ENCODE measurements at regions not wholly inside any gene's neighbourhood (a gene's known extent, or its start where the extent isn't known, plus 50 kb on each side); places are given as distances from the start of the nearest gene placed in this dataset.

GRCh38 chr4:163922302-163922701 lies 427.8 kb downstream of the TMA16 start:
- no peaks in the 10 kb centered on the region for H3K9me3 ChIP-seq (ENCODE audit: control insufficient read depth, insufficient read depth, low read depth, low read length)
- H3K4me3 ChIP-seq (ENCODE audit: low read depth, low read length) = no peak overlapping the region
- H3K27ac ChIP-seq (ENCODE audit: extremely low read depth, low read depth, low read length) = no peak overlapping the region
- ChIA-PET CTCF (interaction anchor here (0.7 kb wide), 1 partner anchor 476 kb away, joined by 3 read pairs; no protein-coding TSS in a partner anchor), POLR2A (no interaction called here)
- H3K36me3 ChIP-seq (ENCODE audit: control insufficient read depth in 2 of 2, insufficient read depth in 1 of 2, low read length in 2 of 2) = no peaks in the 10 kb centered on the region
- TF ChIP-seq, protein P1, sequence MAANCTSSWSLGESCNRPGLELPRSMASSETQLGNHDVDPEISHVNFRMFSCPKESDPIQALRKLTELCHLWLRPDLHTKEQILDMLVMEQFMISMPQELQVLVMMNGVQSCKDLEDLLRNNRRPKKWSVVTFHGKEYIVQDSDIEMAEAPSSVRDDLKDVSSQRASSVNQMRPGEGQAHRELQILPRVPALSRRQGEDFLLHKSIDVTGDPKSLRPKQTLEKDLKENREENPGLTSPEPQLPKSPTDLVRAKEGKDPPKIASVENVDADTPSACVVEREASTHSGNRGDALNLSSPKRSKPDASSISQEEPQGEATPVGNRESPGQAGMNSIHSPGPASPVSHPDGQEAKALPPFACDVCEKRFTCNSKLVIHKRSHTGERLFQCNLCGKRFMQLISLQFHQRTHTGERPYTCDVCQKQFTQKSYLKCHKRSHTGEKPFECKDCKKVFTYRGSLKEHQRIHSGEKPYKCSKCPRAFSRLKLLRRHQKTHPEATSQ (tag by site-specific recombination; IDR thresholded peaks at IDR 0.05) = no peak
- no peak for TF ChIP-seq ZNF701 (tag by site-specific recombination; IDR thresholded peaks at IDR 0.05)
- no peak for TF ChIP-seq ZNF404 (tag by site-specific recombination; IDR thresholded peaks at IDR 0.05)
- TF ChIP-seq ZNF175 (tag by site-specific recombination; IDR thresholded peaks at IDR 0.05) = no peak
- no peak for TF ChIP-seq ZSCAN23 (tag by site-specific recombination; IDR thresholded peaks at IDR 0.05)
- TF ChIP-seq ZNF677 (tag by site-specific recombination; IDR thresholded peaks at IDR 0.05) = no peak
- TF ChIP-seq SALL2 (tag by site-specific recombination; IDR thresholded peaks at IDR 0.05; ENCODE audit: borderline replicate concordance) = no peak
- no peak for TF ChIP-seq ZNF654 (tag by site-specific recombination; IDR thresholded peaks at IDR 0.05; ENCODE audit: low read depth)
- no peak for TF ChIP-seq ELK4 (IDR thresholded peaks at IDR 0.05; ENCODE audit: borderline replicate concordance, low read depth, low read length)
- TF ChIP-seq ZSCAN30 (tag by site-specific recombination; IDR thresholded peaks at IDR 0.05) = no peak
- no peak for TF ChIP-seq ZNF302 (tag by site-specific recombination; IDR thresholded peaks at IDR 0.05; ENCODE audit: low read depth)
- TF ChIP-seq ZFP37 (tag by site-specific recombination; IDR thresholded peaks at IDR 0.05) = no peak
- no peak for TF ChIP-seq ZNF664 (tag by site-specific recombination; IDR thresholded peaks at IDR 0.05)
- no peak for TF ChIP-seq ZNF366 (tag by site-specific recombination; conservative IDR thresholded peaks at IDR 0.05)
- no peak for TF ChIP-seq RBAK (tag by site-specific recombination; IDR thresholded peaks at IDR 0.05)
- TF ChIP-seq TRIM28 (IDR thresholded peaks at IDR 0.05; ENCODE audit: borderline replicate concordance, low read length) = no peak
- no peak for TF ChIP-seq ZNF423 (tag by site-specific recombination; IDR thresholded peaks at IDR 0.05)
- no peak for TF ChIP-seq FEZF1 (tag by site-specific recombination; IDR thresholded peaks at IDR 0.05)
- TF ChIP-seq ZNF555 (tag by site-specific recombination; conservative IDR thresholded peaks at IDR 0.05) = no peak
- H3K4me1 ChIP-seq (ENCODE audit: control insufficient read depth, insufficient read depth, low read length) = no peaks in the 10 kb centered on the region

GRCh38 chr4:163923092-163923491 lies 428.6 kb downstream of the TMA16 start:
- ChIA-PET CTCF (interaction anchor here (0.7 kb wide), 1 partner anchor 477 kb away, joined by 3 read pairs; no protein-coding TSS in a partner anchor), POLR2A (no interaction called here)

More at GRCh38 chr4:163923092-163923491, 428.6 kb downstream of the TMA16 start:
- no peak overlapping the region for H3K27ac ChIP-seq (ENCODE audit: extremely low read depth, low read depth, low read length)
- no peaks in the 10 kb centered on the region for H3K9me3 ChIP-seq (ENCODE audit: control insufficient read depth, insufficient read depth, low read depth, low read length)
- no peaks in the 10 kb centered on the region for H3K36me3 ChIP-seq (ENCODE audit: control insufficient read depth in 2 of 2, insufficient read depth in 1 of 2, low read length in 2 of 2)
- no peak overlapping the region for H3K4me3 ChIP-seq (ENCODE audit: low read depth, low read length)
- H3K4me1 ChIP-seq (ENCODE audit: control insufficient read depth, insufficient read depth, low read length) = no peaks in the 10 kb centered on the region
- TF ChIP-seq ZNF404 (tag by site-specific recombination; IDR thresholded peaks at IDR 0.05) = no peak
- TF ChIP-seq ZNF10 (tag by site-specific recombination; IDR thresholded peaks at IDR 0.05) = no peak
- TF ChIP-seq, protein P2, sequence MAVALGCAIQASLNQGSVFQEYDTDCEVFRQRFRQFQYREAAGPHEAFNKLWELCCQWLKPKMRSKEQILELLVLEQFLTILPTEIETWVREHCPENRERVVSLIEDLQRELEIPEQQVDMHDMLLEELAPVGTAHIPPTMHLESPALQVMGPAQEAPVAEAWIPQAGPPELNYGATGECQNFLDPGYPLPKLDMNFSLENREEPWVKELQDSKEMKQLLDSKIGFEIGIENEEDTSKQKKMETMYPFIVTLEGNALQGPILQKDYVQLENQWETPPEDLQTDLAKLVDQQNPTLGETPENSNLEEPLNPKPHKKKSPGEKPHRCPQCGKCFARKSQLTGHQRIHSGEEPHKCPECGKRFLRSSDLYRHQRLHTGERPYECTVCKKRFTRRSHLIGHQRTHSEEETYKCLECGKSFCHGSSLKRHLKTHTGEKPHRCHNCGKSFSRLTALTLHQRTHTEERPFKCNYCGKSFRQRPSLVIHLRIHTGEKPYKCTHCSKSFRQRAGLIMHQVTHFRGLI (tag by site-specific recombination; IDR thresholded peaks at IDR 0.05) = no peak
- no peak for TF ChIP-seq ZNF514 (tag by site-specific recombination; IDR thresholded peaks at IDR 0.05)
- TF ChIP-seq ZBTB20 (tag by site-specific recombination; IDR thresholded peaks at IDR 0.05) = no peak
- TF ChIP-seq ZNF398 (tag by site-specific recombination; IDR thresholded peaks at IDR 0.05) = no peak
